ENCODE measurements at regions not wholly inside any gene's neighbourhood (a gene's known extent, or its start where the extent isn't known, plus 50 kb on each side); places are given as distances from the start of the nearest gene placed in this dataset.

DNA sequence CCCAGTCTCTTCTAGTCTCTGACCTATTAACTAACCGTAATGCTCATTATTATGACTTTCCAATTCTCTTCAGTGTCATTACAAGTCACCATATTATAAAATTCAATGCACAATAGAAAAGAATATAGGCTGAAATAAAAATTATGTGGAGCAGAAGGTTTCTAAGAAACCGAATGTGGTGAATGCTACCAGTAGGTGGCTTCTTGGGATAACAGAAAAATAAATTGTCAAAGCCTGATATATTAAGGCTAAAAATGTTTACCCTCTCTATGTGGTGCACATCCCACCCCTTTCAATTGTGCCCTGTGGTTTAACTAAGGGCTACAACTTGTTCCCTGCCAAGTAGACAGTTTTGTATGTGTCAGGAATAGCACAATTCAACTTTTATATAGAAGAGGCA lies 624.6 kb upstream of the TECRL start (continued):
- TF ChIP-seq, protein P1, sequence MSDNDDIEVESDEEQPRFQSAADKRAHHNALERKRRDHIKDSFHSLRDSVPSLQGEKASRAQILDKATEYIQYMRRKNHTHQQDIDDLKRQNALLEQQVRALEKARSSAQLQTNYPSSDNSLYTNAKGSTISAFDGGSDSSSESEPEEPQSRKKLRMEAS (CRISPR knock-in tag; IDR thresholded peaks at IDR 0.05), result no peak
- no peak for TF ChIP-seq GABPB1 (CRISPR knock-in tag; IDR thresholded peaks at IDR 0.05)
- no peak for TF ChIP-seq HMGXB4 (CRISPR knock-in tag; IDR thresholded peaks at IDR 0.05)
- no peak for TF ChIP-seq CREB1 (CRISPR knock-in tag; IDR thresholded peaks at IDR 0.05)
- no peak for TF ChIP-seq PRRX2 (CRISPR knock-in tag; IDR thresholded peaks at IDR 0.05)
- TF ChIP-seq NFATC4 (CRISPR knock-in tag; IDR thresholded peaks at IDR 0.05), result no peak

- Mint-ChIP-seq H3K4me1 (peaks cover 10% of the 10 kb centered on the region), H3K9me3 (peaks cover 50% of the 10 kb centered on the region), H3K27ac (no peak overlapping the region), H3K27me3 (ENCODE audit: low read depth) (no peaks in the 10 kb centered on the region), H3K4me3 (no peak overlapping the region), H3K36me3 (peaks cover 13% of the 10 kb centered on the region)
- POLR2A ChIA-PET, result no interaction called here
- CTCF ChIA-PET, result no interaction called here
- no peak for TF ChIP-seq OVOL2 (CRISPR knock-in tag; IDR thresholded peaks at IDR 0.05; ENCODE audit: borderline replicate concordance)
- TF ChIP-seq E2F5 (CRISPR knock-in tag; IDR thresholded peaks at IDR 0.05), result no peak
- TF ChIP-seq GABPB1 (CRISPR knock-in tag; IDR thresholded peaks at IDR 0.05), result no peak
- TF ChIP-seq, protein P2, sequence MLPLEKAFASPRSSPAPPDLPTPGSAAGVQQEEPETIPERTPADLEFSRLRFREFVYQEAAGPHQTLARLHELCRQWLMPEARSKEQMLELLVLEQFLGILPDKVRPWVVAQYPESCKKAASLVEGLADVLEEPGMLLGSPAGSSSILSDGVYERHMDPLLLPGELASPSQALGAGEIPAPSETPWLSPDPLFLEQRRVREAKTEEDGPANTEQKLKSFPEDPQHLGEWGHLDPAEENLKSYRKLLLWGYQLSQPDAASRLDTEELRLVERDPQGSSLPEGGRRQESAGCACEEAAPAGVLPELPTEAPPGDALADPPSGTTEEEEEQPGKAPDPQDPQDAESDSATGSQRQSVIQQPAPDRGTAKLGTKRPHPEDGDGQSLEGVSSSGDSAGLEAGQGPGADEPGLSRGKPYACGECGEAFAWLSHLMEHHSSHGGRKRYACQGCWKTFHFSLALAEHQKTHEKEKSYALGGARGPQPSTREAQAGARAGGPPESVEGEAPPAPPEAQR (CRISPR knock-in tag; IDR thresholded peaks at IDR 0.05), result no peak
- TF ChIP-seq ZNF671 (CRISPR knock-in tag; IDR thresholded peaks at IDR 0.05), result no peak
- no peak for TF ChIP-seq FOXK1 (CRISPR knock-in tag; IDR thresholded peaks at IDR 0.05)
- DNase-seq (ENCODE audit: low spot score) (no peak), ATAC-seq (no peak)
These were observed 619.3 kb upstream of the TECRL start for GRCh38 chr4:65028592-65028991.

- no peak for DNase-seq (ENCODE audit: low spot score)
- H3K36me3 Mint-ChIP-seq, result peaks cover 5% of the 10 kb centered on the region; the same call in 1 of the 2 replicates
- ATAC-seq, result peak; percentile 51
- no peak overlapping the region; the same call in 1 of the 2 replicates for H3K27ac Mint-ChIP-seq
- ChIA-PET POLR2A (no interaction called here), CTCF (no interaction called here)
- no peak overlapping the region for H3K4me3 Mint-ChIP-seq
- H3K4me1 Mint-ChIP-seq, result peaks cover 12% of the 10 kb centered on the region
- H3K27me3 Mint-ChIP-seq (ENCODE audit: low read depth), result no peaks in the 10 kb centered on the region
- H3K9me3 Mint-ChIP-seq, result peaks cover 40% of the 10 kb centered on the region
- TF ChIP-seq FOXP1 (CRISPR knock-in tag; IDR thresholded peaks at IDR 0.05; ENCODE audit: borderline replicate concordance) (no peak), SOX15 (CRISPR knock-in tag; IDR thresholded peaks at IDR 0.05) (no peak), E2F5 (CRISPR knock-in tag; IDR thresholded peaks at IDR 0.05) (no peak), KAT7 (CRISPR knock-in tag; IDR thresholded peaks at IDR 0.05; ENCODE audit: borderline replicate concordance) (no peak), FOXJ3 (CRISPR knock-in tag; IDR thresholded peaks at IDR 0.05; ENCODE audit: borderline replicate concordance) (no peak)
These were observed 614.8 kb upstream of the TECRL start for GRCh38 chr4:65023883-65024670.

DNA sequence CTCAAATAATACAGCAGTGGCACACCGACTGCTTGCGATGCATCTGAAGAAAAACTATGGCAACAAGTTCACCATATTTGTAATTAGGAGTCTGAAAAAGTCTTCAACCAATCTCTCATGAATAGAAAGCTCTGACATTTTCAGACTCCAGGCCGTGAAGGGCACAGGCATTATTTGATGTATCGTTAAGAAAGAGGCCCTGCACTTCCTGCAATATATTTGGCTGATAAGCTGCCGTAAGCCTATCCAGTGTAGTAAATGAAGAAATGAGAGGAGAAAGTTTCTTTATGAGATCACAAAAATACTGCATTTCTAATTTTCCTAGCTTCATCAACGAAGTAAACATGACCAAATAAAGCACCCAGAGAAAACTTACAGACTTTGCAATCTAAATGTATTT lies 613.8 kb upstream of the TECRL start:
- H3K9me3 Mint-ChIP-seq, result peaks cover 30% of the 10 kb centered on the region
- peak overlapping the region; percentile 48; the same call in 1 of the 2 replicates for H3K27ac Mint-ChIP-seq
- CTCF ChIA-PET, result no interaction called here
- DNase-seq (ENCODE audit: low spot score) (no peak), ATAC-seq (no peak)
- H3K36me3 Mint-ChIP-seq, result peaks cover 5% of the 10 kb centered on the region; the same call in 1 of the 2 replicates
- H3K4me3 Mint-ChIP-seq, result no peak overlapping the region
- H3K27me3 Mint-ChIP-seq (ENCODE audit: low read depth), result no peaks in the 10 kb centered on the region
- TF ChIP-seq GRHL2 (CRISPR knock-in tag; IDR thresholded peaks at IDR 0.05; ENCODE audit: insufficient replicate concordance, severe bottlenecking) (no peak), IRF1 (CRISPR knock-in tag; IDR thresholded peaks at IDR 0.05) (no peak), KAT7 (CRISPR knock-in tag; IDR thresholded peaks at IDR 0.05; ENCODE audit: borderline replicate concordance) (no peak), ZNF671 (CRISPR knock-in tag; IDR thresholded peaks at IDR 0.05) (no peak), SMAD4 (CRISPR knock-in tag; IDR thresholded peaks at IDR 0.05) (no peak), ATF6 (CRISPR knock-in tag; IDR thresholded peaks at IDR 0.05) (no peak), TP53 (CRISPR knock-in tag; IDR thresholded peaks at IDR 0.05) (no peak)
- TF ChIP-seq, protein P1 (CRISPR knock-in tag; IDR thresholded peaks at IDR 0.05), result no peak
- POLR2A ChIA-PET, result no interaction called here
- H3K4me1 Mint-ChIP-seq, result peaks cover 15% of the 10 kb centered on the region
